GM12878 (cell line): ENCODE measurements at regions not wholly inside any gene's neighbourhood (a gene's known extent, or its start where the extent isn't known, plus 50 kb on each side); places are given as distances from the start of the nearest gene placed in this dataset.

Source experiments
- ATAC-seq: fragments of 200-7000 bp; cut with Tn5 transposase; 3 replicates; pipeline ENCODE4 v1.9.1; 2020; ENCODE audit warnings: mild to moderate bottlenecking, moderate library complexity
- BruUV-seq: library from RNA; stranded (reverse); fragments of 400-500 nt; replicated peaks from 2 replicates; lab custom pipeline; 2021; lab: Mats Ljungman, UMichigan
- CTCF ChIA-PET: fragments of 300-600 bp; sonication (Branson Sonifier 250); formaldehyde crosslinking; extraction: SDS; loops from one replicate; lab custom pipeline; 2021; ENCODE audit warnings: inconsistent platforms; lab: Yijun Ruan, JAX
- POLR2A ChIA-PET: fragments of 350-600 bp; formaldehyde crosslinking; extraction: SDS; loops from one replicate; lab custom pipeline; 2021; ENCODE audit warnings: inconsistent platforms; lab: Charles Lee
- RAD21 ChIA-PET: fragments of 300-600 bp; sonication (Branson Sonifier 250); formaldehyde crosslinking; loops from one replicate; lab custom pipeline; 2023; ENCODE audit warnings: antibody characterized with exemption; ENCODE audit not compliant: unreplicated experiment; lab: Charles Lee
- SMC1A ChIA-PET: fragments of 300-600 bp; sonication (Branson Sonifier 250); formaldehyde crosslinking; loops from one replicate; lab custom pipeline; 2023; ENCODE audit not compliant: unreplicated experiment, uncharacterized antibody; lab: Charles Lee
- DNase-seq: peaks from one replicate; pipeline ENCODE4 v3.0.0-alpha.2; 2011; ENCODE audit warnings: low read depth, low spot score
- FAIRE-seq: peaks from 3 replicates; lab custom pipeline; 2011; peaks lifted over from hg19 to GRCh38; lab: Jason Lieb, UNC
- H2AFZ ChIP-seq: 2 replicates; pipeline ENCODE4 v1.6.0; 2011; ENCODE audit warnings: low read depth, low read length, control low read depth; ENCODE audit not compliant: control insufficient read depth
- H3K27ac ChIP-seq: 2 replicates; pipeline ENCODE4 v1.5.1; 2011; ENCODE audit warnings: control low read depth; ENCODE audit not compliant: control insufficient read depth, insufficient read depth
- H3K27me3 ChIP-seq, 2 experiments: replicated peaks in 1 of 2; 2 replicates each; pipeline versions ENCODE4 v1.6.0 to v1.6.1; 2011; ENCODE audit warnings: low read length in 1 of 2; ENCODE audit not compliant: control insufficient read depth in 2 of 2, insufficient read depth in 2 of 2
- H3K36me3 ChIP-seq, 2 experiments: 2 replicates each; pipeline ENCODE4 v1.5.1; 2011; ENCODE audit warnings: low read length in 1 of 2; ENCODE audit not compliant: control insufficient read depth in 2 of 2, insufficient read depth in 2 of 2
- H3K4me1 ChIP-seq: 2 replicates; pipeline ENCODE4 v1.6.1; 2011; ENCODE audit warnings: mild to moderate bottlenecking, low read length, moderate library complexity, mixed read lengths; ENCODE audit not compliant: control insufficient read depth, insufficient read depth
- H3K4me2 ChIP-seq: 2 replicates; pipeline ENCODE4 v1.6.0; 2011; ENCODE audit warnings: control low read depth; ENCODE audit not compliant: control insufficient read depth, insufficient read depth
- H3K4me3 ChIP-seq: fragments of 200-600 bp; sonication (generic); 2 replicates; pipeline ENCODE4 v1.5.1; 2016
- H3K79me2 ChIP-seq: 2 replicates; pipeline ENCODE4 v1.6.0; 2011; ENCODE audit warnings: low read length; ENCODE audit not compliant: control insufficient read depth, insufficient read depth
- H3K9ac ChIP-seq: 2 replicates; pipeline ENCODE4 v1.8.0; 2011; ENCODE audit warnings: low read length, control low read depth, mixed read lengths; ENCODE audit not compliant: control insufficient read depth, insufficient read depth
- H3K9me3 ChIP-seq: replicated peaks from 3 replicates; pipeline ENCODE4 v1.5.1; 2011; ENCODE audit warnings: mild to moderate bottlenecking, low read length; ENCODE audit not compliant: control insufficient read depth, insufficient read depth
- H4K20me1 ChIP-seq: 2 replicates; pipeline ENCODE4 v1.6.0; 2011; ENCODE audit not compliant: control insufficient read depth, insufficient read depth
- ASH2L ChIP-seq: fragments of 300-600, 200-600 bp; sonication (generic); IDR thresholded peaks from 2 replicates; pipeline ENCODE4 v1.6.1; 2017; ENCODE audit warnings: low read depth, mild to moderate bottlenecking, borderline replicate concordance
- BHLHE40 ChIP-seq, 2 experiments: fragments of 450-650 bp in 1 of 2; IDR thresholded peaks; 2 replicates each; pipeline ENCODE4 v1.6.1; 2011 to 2017; ENCODE audit warnings: low read depth in 2 of 2, borderline replicate concordance in 1 of 2, improper control_type of control experiment in 1 of 2, low read length in 1 of 2, mild to moderate bottlenecking in 1 of 2
- IRF4 ChIP-seq: IDR thresholded peaks from 2 replicates; pipeline ENCODE4 v1.6.1; 2011; ENCODE audit warnings: low read depth, low read length
- KDM1A ChIP-seq: fragments of 200-600 bp; sonication (generic); IDR thresholded peaks from 2 replicates; pipeline ENCODE4 v1.6.1; 2016; ENCODE audit warnings: borderline replicate concordance
- MEF2B ChIP-seq: fragments of 450-650 bp; IDR thresholded peaks from 2 replicates; pipeline ENCODE4 v1.6.1; 2018; ENCODE audit warnings: mild to moderate bottlenecking, moderate library complexity; ENCODE audit not compliant: partially characterized antibody, poor library complexity, severe bottlenecking
- NR2F1 ChIP-seq: fragments of 450-650 bp; conservative IDR thresholded peaks from 2 replicates; pipeline ENCODE4 v1.6.1; 2017; ENCODE audit warnings: mild to moderate bottlenecking
- RBBP5 ChIP-seq: fragments of 200-600 bp; sonication (generic); conservative IDR thresholded peaks from 2 replicates; pipeline ENCODE4 v1.6.1; 2016
- SMAD5 ChIP-seq: IDR thresholded peaks from 2 replicates; pipeline ENCODE4 v1.6.1; 2016; ENCODE audit warnings: antibody characterized with exemption, low read depth
- WGBS: methylation state at CpG from one replicate; pipeline ENCODE4 v1.1.6; 2016; ENCODE audit warnings: low lambda C conversion rate; ENCODE audit not compliant: insufficient replicate concordance, insufficient coverage; ENCODE audit errors: missing lambda C conversion rate; 5-methylcytosine and 5-hydroxymethylcytosine counted together
- in situ Hi-C: fragments of 300-500 bp; cut with MboI; formaldehyde crosslinking; loops from 9 replicates; pipeline ENCODE4 v1.14.3; 2018; ENCODE audit warnings: mixed read lengths
- intact Hi-C: fragments of 100-400 bp; cut with micrococcal nuclease; formaldehyde crosslinking; loops from one replicate; pipeline ENCODE4 v1.14.2; 2022; ENCODE audit not compliant: unreplicated experiment
- TF ChIP-seq, protein P1 (sequence below): IDR thresholded peaks from 2 replicates; pipeline ENCODE4 v1.6.1; 2011; ENCODE audit warnings: borderline replicate concordance, low read depth, mild to moderate bottlenecking, moderate library complexity, mixed read lengths, low read length; ENCODE audit not compliant: insufficient read depth; ENCODE audit errors: extremely low read length
- TF ChIP-seq, protein P2 (sequence below): fragments of 450-650 bp; formaldehyde crosslinking; IDR thresholded peaks from 2 replicates; pipeline ENCODE4 v1.4.0; 2022; ENCODE audit warnings: mild to moderate bottlenecking, moderate library complexity
- TF ChIP-seq, protein P3 (sequence below): IDR thresholded peaks from 2 replicates; pipeline ENCODE4 v1.6.1; 2012; ENCODE audit warnings: low read depth, low read length, improper control_type of control experiment
- TF ChIP-seq, protein P4 (sequence below): fragments of 450-650 bp; IDR thresholded peaks from 2 replicates; pipeline ENCODE4 v1.6.1; 2017; ENCODE audit warnings: antibody characterized with exemption, mild to moderate bottlenecking, moderate library complexity
- TF ChIP-seq, protein P5 (sequence below): IDR thresholded peaks from 2 replicates; pipeline ENCODE4 v1.6.1; 2012; ENCODE audit warnings: mild to moderate bottlenecking, low read depth, low read length

DNA sequence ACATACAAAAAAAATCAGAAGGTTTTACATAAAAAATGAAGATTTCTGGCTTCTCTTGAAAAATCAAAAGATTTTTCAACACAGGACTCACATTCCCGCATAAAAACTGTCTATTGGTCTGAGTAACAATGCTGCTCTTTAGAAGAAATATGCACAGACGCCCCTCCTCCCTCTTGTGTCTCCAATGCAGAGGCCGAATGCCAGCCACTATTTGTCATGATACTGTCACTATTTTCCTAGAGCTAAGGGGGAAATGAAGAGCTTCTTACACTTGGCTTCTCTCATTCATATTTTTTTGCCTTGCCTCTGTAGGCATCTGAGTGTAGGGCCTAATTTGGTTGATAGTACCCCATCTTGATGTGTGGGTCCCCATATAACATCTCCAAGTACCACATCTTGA lies 98.0 kb downstream of the BBS10 start:
- Histone ChIP-seq H3K9me3 (no peaks in the 10 kb centered on the region), H3K4me2 (no peak overlapping the region), H3K4me1 (no peaks in the 10 kb centered on the region), H3K4me3 (no peak overlapping the region), H3K27ac (no peak overlapping the region), H2AFZ (no peak overlapping the region), H3K27me3 (no peaks in the 10 kb centered on the region; a peak in 1 of 4 replicates), H3K79me2 (no peaks in the 10 kb centered on the region), H3K36me3 (no peaks in the 10 kb centered on the region), H4K20me1 (no peaks in the 10 kb centered on the region), H3K9ac (no peak overlapping the region)
- no TSS peak for BruUV-seq
- intact Hi-C loops = no loop called here
- DNase-seq (no peak), ATAC-seq (no peak), FAIRE-seq (no peak)
- CTCF ChIA-PET = no interaction called here
- SMC1A ChIA-PET = interaction anchor here (1.0 kb wide), 1 partner anchor 11 kb away, joined by 3 read pairs; no protein-coding TSS in a partner anchor
- in situ Hi-C loops = no loop called here
- RAD21 ChIA-PET = no interaction called here
- POLR2A ChIA-PET = no interaction called here
- WGBS = 30% methylated on average over 3 of the region's 3 CpGs
- TF ChIP-seq, protein P1, sequence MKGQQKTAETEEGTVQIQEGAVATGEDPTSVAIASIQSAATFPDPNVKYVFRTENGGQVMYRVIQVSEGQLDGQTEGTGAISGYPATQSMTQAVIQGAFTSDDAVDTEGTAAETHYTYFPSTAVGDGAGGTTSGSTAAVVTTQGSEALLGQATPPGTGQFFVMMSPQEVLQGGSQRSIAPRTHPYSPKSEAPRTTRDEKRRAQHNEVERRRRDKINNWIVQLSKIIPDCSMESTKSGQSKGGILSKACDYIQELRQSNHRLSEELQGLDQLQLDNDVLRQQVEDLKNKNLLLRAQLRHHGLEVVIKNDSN = no peak
- TF ChIP-seq, protein P2, sequence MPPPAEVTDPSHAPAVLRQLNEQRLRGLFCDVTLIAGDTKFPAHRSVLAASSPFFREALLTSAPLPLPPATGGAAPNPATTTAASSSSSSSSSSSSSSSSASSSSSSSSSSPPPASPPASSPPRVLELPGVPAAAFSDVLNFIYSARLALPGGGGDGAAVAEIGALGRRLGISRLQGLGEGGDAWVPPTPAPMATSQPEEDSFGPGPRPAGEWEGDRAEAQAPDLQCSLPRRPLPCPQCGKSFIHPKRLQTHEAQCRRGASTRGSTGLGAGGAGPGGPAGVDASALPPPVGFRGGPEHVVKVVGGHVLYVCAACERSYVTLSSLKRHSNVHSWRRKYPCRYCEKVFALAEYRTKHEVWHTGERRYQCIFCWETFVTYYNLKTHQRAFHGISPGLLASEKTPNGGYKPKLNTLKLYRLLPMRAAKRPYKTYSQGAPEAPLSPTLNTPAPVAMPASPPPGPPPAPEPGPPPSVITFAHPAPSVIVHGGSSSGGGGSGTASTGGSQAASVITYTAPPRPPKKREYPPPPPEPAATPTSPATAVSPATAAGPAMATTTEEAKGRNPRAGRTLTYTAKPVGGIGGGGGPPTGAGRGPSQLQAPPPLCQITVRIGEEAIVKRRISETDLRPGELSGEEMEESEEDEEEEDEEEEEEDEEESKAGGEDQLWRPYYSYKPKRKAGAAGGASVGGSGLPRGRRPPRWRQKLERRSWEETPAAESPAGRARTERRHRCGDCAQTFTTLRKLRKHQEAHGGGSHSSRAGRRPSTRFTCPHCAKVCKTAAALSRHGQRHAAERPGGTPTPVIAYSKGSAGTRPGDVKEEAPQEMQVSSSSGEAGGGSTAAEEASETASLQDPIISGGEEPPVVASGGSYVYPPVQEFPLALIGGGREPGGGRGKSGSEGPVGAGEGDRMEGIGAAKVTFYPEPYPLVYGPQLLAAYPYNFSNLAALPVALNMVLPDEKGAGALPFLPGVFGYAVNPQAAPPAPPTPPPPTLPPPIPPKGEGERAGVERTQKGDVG (CRISPR knock-in tag) = no peak
- TF ChIP-seq MEF2B (no peak), IRF4 (no peak), SMAD5 (no peak), BHLHE40 (IDR thresholded peaks at IDR 0.05; ENCODE audit: borderline replicate concordance in 1 of 2, low read depth in 2 of 2, low read length in 1 of 2) (no peak), ASH2L (no peak), NR2F1 (no peak), KDM1A (no peak), RBBP5 (no peak)
- TF ChIP-seq, protein P3, sequence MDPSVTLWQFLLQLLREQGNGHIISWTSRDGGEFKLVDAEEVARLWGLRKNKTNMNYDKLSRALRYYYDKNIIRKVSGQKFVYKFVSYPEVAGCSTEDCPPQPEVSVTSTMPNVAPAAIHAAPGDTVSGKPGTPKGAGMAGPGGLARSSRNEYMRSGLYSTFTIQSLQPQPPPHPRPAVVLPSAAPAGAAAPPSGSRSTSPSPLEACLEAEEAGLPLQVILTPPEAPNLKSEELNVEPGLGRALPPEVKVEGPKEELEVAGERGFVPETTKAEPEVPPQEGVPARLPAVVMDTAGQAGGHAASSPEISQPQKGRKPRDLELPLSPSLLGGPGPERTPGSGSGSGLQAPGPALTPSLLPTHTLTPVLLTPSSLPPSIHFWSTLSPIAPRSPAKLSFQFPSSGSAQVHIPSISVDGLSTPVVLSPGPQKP = no peak
- TF ChIP-seq, protein P4, sequence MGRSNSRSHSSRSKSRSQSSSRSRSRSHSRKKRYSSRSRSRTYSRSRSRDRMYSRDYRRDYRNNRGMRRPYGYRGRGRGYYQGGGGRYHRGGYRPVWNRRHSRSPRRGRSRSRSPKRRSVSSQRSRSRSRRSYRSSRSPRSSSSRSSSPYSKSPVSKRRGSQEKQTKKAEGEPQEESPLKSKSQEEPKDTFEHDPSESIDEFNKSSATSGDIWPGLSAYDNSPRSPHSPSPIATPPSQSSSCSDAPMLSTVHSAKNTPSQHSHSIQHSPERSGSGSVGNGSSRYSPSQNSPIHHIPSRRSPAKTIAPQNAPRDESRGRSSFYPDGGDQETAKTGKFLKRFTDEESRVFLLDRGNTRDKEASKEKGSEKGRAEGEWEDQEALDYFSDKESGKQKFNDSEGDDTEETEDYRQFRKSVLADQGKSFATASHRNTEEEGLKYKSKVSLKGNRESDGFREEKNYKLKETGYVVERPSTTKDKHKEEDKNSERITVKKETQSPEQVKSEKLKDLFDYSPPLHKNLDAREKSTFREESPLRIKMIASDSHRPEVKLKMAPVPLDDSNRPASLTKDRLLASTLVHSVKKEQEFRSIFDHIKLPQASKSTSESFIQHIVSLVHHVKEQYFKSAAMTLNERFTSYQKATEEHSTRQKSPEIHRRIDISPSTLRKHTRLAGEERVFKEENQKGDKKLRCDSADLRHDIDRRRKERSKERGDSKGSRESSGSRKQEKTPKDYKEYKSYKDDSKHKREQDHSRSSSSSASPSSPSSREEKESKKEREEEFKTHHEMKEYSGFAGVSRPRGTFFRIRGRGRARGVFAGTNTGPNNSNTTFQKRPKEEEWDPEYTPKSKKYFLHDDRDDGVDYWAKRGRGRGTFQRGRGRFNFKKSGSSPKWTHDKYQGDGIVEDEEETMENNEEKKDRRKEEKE = no peak
- TF ChIP-seq, protein P5, sequence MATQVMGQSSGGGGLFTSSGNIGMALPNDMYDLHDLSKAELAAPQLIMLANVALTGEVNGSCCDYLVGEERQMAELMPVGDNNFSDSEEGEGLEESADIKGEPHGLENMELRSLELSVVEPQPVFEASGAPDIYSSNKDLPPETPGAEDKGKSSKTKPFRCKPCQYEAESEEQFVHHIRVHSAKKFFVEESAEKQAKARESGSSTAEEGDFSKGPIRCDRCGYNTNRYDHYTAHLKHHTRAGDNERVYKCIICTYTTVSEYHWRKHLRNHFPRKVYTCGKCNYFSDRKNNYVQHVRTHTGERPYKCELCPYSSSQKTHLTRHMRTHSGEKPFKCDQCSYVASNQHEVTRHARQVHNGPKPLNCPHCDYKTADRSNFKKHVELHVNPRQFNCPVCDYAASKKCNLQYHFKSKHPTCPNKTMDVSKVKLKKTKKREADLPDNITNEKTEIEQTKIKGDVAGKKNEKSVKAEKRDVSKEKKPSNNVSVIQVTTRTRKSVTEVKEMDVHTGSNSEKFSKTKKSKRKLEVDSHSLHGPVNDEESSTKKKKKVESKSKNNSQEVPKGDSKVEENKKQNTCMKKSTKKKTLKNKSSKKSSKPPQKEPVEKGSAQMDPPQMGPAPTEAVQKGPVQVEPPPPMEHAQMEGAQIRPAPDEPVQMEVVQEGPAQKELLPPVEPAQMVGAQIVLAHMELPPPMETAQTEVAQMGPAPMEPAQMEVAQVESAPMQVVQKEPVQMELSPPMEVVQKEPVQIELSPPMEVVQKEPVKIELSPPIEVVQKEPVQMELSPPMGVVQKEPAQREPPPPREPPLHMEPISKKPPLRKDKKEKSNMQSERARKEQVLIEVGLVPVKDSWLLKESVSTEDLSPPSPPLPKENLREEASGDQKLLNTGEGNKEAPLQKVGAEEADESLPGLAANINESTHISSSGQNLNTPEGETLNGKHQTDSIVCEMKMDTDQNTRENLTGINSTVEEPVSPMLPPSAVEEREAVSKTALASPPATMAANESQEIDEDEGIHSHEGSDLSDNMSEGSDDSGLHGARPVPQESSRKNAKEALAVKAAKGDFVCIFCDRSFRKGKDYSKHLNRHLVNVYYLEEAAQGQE = no peak
